NCI-H2081 (cell line): ENCODE measurements at regions not wholly inside any gene's neighbourhood (a gene's known extent, or its start where the extent isn't known, plus 50 kb on each side); places are given as distances from the start of the nearest gene placed in this dataset.

ENCODE experiments used
- DNase-seq, 2 experiments: peaks; one replicate each; lab custom pipeline; 2025; lab: John Stamatoyannopoulos, UW

DNA sequence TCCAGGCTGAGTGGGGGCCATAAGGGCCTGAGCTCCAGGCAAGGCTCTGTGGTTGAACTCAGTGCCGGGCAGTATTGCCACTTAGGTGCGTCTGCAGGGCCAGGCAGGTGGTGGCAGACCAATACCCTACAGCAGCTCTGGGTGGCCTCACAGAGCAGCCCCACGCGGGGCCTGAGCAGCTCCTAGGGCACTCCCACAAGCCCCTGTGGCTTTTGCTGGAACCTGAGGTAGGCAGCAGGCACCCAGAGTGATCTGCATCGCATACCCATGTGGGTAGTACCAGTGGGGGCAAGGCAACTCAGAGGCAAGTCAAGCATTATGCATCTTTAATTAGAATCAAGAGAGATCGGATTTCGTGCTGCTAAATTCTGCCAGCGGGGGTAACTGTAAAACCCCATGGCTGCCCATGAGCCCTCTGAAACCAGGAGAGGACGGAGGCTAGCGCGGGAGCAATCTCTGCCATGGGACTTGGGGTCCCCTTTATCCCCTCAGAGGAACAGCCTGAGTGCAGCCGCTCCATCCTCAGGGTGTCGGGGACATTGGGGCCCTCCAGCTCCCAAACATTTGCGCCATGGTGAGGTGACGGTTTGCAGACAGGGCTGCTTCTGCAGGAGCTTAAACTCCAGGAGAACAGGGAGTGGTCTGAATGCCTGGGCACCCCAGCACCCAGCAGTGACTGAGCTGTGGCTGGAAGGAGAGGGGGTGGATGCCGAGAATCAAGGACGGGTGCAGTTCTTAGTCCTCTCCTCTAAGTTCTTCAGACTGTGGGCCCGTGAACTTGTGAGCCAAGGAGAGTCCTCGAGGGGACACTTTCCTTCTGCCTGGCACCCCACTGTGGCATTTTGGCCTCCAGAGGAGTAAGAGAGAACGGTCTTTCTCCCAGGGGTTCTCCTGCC is 62.4 kb upstream of the PCSK6 start:
- no peak for DNase-seq

DNA sequence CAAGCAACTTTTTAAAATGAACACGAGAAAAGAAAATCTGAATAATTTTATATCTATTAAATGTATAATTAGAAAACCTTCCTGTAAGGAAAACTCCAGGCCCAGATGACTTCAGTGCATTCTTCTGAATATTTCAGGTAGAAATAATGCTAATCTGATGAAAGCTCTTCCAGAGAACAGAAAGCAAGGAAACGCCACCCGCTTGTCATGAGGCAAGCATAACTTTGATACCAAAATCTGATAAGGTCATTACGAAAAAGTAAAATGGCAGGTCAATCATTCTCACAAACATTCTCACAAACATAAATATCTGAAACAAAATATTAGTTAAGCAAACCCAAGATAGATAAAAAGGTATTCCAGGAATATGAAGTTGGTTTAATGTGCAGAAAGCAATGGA is 60.6 kb upstream of the PCSK6 start:
- no peak for DNase-seq

DNA sequence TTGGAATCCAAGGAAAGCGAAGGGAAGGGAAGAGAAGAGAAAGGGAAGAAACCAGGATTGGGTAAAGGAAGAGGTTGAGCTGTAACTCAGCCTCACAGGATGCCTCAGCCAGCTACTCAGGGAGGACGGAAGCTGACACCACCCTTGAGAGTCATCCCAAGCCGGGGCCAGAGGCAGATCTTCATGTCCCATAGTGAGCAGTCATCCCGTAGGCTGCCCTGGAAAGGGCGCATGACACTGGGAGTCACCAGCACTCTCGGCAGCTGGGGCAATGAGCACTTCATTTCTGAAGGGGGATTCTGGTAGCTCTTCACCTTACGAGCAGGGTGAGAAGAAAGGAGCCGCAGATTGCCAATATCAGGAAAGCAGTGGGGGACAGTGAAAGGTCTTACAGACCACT is 60.1 kb upstream of the PCSK6 start:
- no peak for DNase-seq

DNA sequence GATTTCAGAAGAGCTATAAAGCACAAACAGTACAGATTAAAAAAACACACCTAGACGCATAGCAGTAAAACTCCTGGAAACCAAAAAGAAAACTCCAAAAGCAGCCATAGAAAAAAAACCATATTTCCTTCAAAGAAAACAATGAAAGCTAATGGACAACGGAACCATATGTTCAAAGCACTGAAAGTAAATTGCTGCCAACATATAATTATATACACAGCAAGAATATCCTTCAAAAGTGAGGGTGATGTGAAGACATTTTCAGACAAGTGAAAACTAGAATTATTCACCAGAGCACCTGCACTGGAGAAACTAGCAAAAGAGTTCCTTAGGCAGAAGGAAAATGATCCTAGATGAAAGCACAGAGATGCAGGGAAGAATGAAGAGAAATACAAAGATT is 58.2 kb upstream of the PCSK6 start:
- no peak for DNase-seq

DNA sequence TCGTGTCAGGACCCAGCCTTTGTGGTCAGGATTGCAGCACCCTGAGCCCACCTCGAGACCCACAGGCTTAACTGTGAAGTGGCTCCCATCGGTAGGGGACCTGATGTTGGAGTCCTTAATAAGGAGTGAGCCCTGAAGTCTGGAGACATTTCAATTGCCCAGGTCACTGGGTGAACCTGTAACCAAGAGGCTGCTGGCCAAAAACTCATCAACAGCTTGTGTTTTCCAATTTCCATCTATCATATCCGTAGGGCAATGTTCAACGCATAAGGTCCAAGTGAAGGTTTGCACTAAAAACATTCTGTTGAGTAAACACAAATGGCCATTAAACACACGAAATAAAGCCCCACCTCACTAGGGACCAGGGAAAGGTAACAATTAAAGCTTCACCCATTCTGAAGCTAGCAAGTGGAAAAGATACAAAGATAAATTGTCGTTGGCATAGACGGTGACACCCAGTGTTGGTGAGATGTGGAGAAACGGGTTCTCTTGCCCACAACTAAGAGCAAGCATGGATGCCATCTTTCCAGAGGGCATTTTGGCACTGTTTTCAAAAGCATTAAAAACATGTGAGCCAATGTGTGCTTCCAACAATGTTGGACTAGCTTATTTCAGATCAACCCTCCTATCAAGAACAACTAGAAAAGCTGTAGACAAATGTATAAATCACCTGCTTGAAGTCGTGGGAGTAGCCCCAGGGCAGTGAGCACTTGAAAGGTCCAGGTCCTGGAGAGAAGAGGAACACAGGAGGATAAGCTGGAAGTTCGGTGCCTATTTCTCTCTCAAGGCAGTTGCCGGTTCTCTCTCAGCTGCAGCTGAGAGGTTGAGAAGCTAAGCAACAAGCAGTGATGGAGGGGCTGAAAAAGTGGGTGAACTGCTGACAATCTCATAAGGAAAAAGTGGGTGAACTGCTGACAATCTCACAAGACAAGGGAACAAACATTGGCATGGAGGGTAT is 56.3 kb upstream of the PCSK6 start:
- DNase-seq: no peak

DNA sequence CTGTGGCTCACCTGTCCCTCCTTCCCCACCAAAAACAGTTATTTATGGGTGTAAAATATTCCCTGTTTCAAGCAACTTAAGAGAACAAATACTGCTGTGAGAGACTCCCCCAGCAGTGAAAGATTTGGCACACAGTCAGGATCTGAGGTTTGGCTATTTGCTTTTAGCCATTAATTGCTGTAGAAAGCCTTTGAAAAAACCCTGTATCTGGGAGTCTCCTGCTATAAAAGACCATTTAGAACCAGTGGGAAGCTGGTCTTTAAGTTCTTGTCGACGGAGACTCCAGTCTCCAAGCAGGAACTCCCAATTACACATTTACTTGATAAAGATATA is 55.1 kb upstream of the PCSK6 start:
- DNase-seq: no peak

DNA sequence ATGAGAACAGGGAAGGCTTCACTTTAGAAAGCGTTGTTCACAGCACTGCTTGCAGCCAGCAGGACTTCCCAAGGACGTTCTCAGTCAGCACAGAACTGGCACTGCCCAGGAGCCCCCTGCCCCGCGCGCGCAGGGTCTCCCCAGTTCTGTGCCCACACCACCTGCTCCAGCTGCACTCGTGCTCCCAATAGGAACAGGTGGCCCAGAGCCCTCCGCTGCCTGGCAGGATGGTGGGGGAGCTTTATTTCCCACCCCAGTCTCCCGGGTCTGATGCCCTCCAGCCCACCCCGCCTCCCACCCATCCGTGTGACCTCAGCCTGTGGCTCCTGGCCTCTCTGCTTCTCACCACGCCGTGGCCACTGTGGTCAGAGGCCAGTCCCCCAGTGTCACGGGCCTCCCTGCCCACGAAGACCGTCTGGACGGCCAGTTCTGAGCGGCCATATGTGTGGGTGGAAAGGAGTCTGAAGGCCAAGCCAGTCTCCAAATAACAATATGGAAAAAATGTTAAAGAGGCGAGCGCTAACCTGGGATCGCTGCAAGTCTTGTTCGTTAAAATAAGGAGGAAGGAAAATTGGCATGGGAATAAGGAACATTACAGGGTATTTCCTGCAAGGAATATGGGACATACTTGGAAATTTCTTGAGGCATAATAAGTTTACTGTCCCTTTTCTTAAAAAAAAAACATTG is 54.6 kb upstream of the PCSK6 start:
- no peak for DNase-seq

DNA sequence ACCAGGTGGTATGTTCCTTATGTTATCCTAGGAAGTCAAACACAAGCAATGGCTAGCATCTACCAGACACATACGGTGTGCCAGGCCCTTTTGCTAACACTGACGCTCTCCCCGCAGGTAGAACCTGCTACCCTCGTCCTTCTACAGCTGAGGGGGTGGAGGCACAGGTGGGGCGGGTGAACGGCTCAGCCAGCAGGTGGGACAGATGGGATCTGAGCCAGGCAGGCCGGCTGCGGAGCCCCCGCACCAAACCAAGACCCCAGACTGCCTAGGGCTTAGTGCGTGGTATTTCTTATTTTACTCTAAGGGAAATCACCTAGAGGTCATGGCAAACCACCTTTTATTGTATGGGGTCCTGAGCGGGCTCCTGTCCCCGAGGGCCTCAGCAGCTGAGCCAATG is 53.9 kb upstream of the PCSK6 start:
- DNase-seq: no peak

DNA sequence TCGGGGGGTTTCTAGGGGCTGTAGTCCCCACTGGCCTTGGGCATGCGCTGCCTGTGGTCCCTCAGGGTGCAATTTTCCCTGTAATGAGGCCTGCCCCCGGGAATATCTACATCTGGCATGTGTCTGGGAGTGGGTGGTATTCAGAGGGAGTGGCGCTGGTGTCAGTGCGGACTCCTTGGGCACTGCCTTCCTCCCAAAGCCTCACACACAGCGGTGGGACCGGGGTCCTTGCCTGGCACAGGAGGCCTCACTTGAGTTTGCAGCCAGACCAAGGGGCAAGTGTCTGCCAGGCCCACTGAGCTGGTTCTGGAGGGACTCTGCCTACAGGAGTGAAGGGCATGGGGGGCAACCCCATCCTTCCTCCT is 53.5 kb upstream of the PCSK6 start:
- no peak for DNase-seq

DNA sequence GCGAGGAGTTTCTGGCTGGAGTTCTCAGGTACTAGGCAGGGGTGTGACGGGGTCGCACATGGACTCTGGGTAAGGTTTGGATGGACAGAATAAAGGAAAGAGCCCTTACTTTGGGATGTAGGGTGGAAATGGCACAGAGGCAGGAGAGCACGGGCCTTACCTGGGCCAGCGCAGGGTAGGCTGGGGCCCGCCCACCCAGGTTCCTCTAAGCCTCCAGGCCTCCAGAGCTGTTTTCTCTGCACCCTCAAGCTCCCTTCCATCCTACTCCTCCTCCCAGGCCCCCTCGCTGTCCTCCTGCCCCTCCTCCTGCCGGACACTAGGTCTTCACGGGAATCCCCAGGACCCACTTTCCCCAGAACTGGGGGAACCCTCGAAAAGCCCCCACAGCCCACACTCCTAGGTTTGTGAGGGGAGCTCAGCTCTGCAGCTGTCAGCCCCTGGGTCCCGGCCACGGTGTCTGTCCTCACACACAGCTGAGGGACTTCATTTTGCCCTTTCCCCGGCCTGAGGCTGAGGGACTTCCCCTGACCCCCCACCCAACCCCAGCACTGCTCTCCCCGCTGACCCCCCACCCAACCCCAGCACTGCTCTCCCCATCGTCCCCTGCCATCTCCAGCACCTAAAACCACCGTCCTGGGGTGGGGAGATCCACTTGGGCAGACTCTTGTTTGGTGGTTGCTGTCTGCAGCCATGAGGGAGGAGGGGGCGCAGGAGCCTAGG is 53.0 kb upstream of the PCSK6 start:
- no peak for DNase-seq

DNA sequence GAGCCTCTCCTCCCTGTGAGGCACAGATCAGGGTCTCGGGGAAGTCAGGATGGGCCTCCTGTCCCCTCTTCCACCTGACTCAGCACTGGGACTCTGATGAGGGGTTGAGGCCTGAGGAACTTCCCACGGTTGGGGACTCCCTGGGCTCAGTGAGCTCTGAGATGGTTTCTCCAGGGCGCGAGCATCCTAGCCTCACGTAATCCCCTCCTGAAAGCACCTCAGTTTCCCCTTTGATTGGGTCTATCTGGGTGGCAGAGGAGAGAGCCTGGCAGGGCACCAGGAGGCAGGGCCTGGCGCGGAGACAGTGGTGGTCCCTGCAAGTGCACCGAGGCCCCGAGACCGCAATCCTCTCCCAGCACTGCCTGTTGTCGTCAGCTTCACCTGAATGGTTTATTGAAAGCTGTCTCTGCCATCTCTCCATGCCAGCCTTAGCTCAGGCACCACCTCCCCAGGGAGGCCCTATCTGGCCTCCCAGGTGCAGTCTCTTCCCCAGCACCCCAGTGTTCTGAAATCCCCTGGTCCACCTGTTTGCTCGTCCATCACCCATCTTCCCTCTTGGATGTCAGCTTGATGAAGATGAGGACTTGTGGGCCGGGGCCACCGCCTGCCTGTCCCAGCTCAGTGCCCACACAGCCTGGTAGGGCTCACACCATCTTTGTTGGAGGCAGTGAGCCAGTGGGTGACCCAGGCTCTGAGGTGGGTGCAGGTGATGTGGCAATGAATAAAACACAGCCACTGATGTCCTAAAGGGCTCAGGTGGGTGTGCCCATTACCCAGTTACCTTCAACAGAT is 52.2 kb upstream of the PCSK6 start:
- DNase-seq: no peak

DNA sequence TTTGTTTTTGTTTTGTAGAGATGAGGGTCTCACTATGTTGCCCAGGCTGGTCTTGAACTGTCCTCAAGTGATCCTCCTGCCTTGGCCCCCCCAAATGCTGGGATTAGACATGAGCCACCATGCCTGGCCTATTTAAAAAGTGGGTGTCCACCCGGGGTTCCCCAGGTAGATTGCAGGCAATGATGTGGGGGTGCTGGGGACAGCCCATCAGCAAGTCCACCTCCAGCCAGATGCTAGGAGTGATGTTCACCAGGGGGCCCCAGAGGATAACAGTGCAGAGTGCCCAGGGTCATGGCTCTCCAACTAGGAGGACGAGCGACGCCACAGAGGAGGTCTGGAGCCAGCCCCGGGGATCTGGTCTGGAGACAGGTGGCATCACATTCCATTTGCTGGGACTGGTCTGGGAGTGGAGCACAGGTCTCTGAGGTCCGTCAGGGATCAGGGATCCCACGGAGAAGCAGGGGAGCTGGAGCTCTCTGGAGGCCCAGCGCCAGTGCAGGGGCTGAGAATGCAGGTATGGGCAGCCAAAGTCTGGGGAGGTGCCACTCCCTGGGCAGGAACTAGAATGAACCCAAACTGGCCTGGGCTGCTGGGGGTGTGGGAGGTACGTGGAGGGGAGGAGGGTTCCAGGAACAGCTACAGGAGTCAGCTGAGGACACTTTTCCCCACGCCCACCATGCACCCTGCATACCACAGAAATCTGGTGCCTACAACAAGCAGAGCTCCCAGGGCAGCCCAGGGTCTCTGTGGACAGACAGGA is 51.2 kb upstream of the PCSK6 start:
- DNase-seq: no peak

DNA sequence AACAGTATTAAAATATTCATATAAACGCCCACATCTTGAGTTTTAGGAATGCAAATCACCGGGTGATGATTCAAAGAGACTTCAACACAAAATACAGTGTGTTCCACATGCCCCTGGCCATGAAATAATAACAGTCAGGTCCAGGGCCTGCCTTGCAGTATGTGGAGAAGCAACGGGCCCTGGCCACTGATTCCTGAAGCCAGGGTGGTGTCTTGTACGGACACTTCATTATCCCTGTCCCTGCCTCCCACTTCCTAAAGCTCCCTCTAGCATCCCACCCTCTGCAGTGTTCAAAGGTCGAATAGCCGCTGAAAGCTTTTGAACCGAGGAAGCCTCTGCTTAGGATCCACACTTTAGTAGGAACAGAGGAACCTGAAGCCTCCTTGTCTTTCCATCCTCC is 50.4 kb upstream of the PCSK6 start:
- DNase-seq: no peak

DNA sequence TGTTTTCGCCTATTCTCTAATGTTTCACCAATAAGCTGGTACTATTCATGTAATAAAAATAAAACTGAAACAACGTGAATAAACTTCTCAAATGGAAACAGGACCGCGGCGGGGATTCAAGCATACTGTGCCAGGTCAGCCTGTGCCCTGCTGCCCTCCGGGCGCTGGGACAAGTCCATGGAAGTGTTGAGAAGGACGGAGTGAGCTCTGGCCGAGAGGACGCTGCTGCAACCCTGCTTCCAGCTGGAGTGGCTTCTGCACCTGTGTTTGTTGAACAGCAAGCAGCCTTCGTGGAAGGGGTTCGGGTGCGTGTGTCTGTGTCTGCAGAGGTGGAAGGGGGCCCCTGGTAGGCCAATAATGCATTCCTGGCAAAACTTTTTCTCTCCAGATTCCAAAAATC is 50.0 kb upstream of the PCSK6 start:
- DNase-seq: no peak
